ENCODE measurements at regions not wholly inside any gene's neighbourhood (a gene's known extent, or its start where the extent isn't known, plus 50 kb on each side); places are given as distances from the start of the nearest gene placed in this dataset.
A peak's percentile ranks its signal among the peaks of the same experiment; 100 is the strongest.

GRCh38 chrX:103158317-103158621, 56.6 kb upstream of the BEX4 start:
- peak in 1 of 14 donors; percentile 1 for DNase-seq

DNA sequence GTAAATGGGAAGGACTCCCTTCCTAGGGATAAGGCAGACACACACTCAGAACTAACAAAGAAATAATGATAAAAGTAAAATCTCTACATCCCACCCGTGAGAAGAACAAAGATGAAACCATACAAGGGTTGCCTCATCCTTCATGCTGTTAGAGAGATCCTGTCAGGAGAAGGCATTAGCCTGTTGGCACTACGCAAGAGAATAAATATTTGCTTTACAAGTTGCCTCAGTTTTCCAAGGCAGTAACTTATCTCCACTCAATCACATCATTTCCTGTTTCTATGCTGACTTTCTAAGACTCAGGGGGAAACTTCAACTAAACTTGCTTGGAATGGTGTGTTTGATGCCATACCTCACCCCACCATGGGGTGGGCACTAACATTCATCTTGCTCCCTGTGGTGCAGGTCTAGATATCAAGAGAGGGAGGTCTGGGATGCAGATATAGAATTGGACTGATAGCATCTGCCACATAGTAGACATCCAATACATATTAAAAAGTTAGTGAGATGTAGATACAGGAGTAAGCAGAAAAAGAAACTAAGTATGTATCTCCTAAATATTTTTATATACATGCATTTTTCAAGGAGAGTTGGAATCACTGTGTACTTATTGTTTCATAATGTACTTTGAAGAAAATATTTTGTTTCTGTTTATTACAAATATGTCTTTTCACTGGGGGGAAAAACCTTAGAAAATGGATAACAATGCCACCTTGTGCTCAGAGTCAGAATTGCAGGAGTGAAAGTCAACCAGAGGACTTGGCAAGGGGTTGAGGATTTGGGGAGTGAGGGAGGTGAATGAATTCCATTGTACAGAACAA, 57.2 kb upstream of the BEX4 start:
- DNase-seq: peak in 5 of 14 donors; percentile 1 to 9 (median 3)

DNA sequence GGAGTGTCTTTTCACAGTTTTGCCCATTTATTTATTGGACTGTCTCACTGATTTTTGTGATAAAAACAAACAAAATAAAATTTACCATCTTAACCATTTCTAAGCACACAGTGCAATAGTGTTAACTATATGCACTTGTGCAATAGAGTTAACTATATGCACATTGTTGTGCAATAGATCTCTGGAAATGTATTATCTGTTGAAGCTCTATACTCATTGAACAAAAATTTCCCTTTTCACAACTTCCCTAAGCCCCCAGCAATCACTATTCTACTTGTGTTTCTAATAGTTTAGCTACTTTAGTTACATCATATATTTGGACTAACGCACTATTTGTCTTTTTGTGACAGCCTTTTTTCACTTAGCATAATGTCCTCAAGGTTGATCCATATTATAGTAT, 59.7 kb upstream of the BEX4 start:
- DNase-seq: no peak

GRCh38 chrX:103153661-103154060, 60.7 kb upstream of the NXF3 start:
- DNase-seq: no peak

DNA sequence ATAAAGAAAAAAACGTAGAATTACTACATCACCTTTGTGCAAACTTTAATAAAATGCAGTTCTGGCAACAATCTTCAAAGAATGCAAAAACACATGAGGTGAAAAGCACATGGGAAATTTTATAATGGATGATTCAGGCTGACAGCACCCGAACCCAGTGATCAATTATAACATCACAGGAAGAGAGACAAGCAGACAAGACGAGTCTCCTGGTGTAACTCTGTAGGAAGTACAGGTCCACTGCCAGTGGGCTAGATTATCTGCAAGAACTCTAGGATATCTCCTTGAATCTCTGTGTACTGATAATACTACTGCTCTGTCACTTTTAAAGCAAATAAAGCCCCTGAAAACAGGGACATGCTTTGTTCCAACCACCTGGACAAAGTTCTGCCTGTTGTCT, 58.9 kb upstream of the NXF3 start:
- DNase-seq: no peak

GRCh38 chrX:103149652-103150051, 56.7 kb upstream of the NXF3 start:
- DNase-seq: no peak

DNA sequence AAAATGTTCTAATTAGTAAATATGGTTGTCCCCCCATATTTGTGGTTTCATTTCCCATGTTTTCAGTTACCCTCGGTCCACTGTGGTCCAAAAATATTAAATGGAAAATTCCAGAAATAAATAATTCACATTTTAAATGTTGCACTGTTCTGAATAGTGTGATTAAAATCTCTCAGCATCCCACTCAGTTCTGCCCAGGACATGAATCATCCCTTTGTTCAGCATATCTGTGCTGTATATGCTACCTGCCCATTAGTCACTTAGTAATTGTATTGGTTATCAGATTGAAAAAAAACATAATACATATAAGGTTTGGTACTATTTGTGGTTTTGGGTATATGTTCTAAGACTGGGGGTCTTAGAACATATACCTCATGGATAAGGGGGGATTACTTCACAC, 55.1 kb upstream of the NXF3 start:
- no peak for DNase-seq

All from C1 segment of cervical spinal cord (tissue), 14 donors.